MM.1S (cell line): ENCODE measurements at regions not wholly inside any gene's neighbourhood (a gene's known extent, or its start where the extent isn't known, plus 50 kb on each side); places are given as distances from the start of the nearest gene placed in this dataset.

ENCODE experiments used
- DNase-seq: peaks from one replicate; pipeline ENCODE4 v3.0.0-alpha.2; 2015
- H2AFZ ChIP-seq: fragments of 300-600 bp; sonication (generic); 2 replicates; pipeline ENCODE4 v1.6.0; 2016; ENCODE audit warnings: antibody characterized with exemption, low read length
- H3F3A ChIP-seq: fragments of 300-600 bp; sonication (generic); 2 replicates; pipeline ENCODE4 v1.6.1; 2016; ENCODE audit warnings: mild to moderate bottlenecking, antibody characterized with exemption, low read length, moderate library complexity, mixed read lengths; ENCODE audit not compliant: insufficient read depth
- H3K27ac ChIP-seq: fragments of 300-600 bp; sonication (generic); 2 replicates; pipeline ENCODE4 v1.5.1; 2016; ENCODE audit warnings: mild to moderate bottlenecking, low read length
- H3K27me3 ChIP-seq: fragments of 300-600 bp; sonication (generic); replicated peaks from 2 replicates; pipeline ENCODE4 v1.6.0; 2016; ENCODE audit warnings: low read length; ENCODE audit not compliant: insufficient read depth
- H3K36me3 ChIP-seq: fragments of 300-600 bp; sonication (generic); replicated peaks from 2 replicates; pipeline ENCODE4 v1.6.1; 2016; ENCODE audit warnings: mild to moderate bottlenecking, low read length, mixed read lengths; ENCODE audit not compliant: insufficient read depth
- H3K4me1 ChIP-seq: fragments of 300-600 bp; sonication (generic); 2 replicates; pipeline ENCODE4 v1.6.1; 2016; ENCODE audit warnings: low read length, mixed read lengths
- H3K4me2 ChIP-seq: fragments of 300-600 bp; sonication (generic); 2 replicates; pipeline ENCODE4 v1.6.0; 2016; ENCODE audit warnings: low read depth, low read length
- H3K4me3 ChIP-seq: fragments of 300-600 bp; sonication (generic); 2 replicates; pipeline ENCODE4 v1.5.1; 2016; ENCODE audit warnings: low read length, mixed read lengths
- H3K79me2 ChIP-seq: fragments of 300-600 bp; sonication (generic); 2 replicates; pipeline ENCODE4 v1.6.1; 2016; ENCODE audit warnings: mixed run types, low read length, mixed read lengths
- H3K9ac ChIP-seq: fragments of 300-600 bp; sonication (generic); 2 replicates; pipeline ENCODE4 v1.6.1; 2016; ENCODE audit warnings: low read length, mixed read lengths
- H3K9me2 ChIP-seq: fragments of 300-600 bp; sonication (generic); replicated peaks from 2 replicates; pipeline ENCODE4 v1.6.1; 2016; ENCODE audit warnings: mild to moderate bottlenecking, low read length, mixed read lengths; ENCODE audit not compliant: insufficient read depth
- H3K9me3 ChIP-seq: fragments of 300-600 bp; sonication (generic); replicated peaks from 2 replicates; pipeline ENCODE4 v1.6.1; 2016; ENCODE audit warnings: mild to moderate bottlenecking, low read length, mixed read lengths; ENCODE audit not compliant: insufficient read depth
- H4K20me1 ChIP-seq: fragments of 300-600 bp; sonication (generic); 2 replicates; pipeline ENCODE4 v1.6.1; 2016; ENCODE audit warnings: mild to moderate bottlenecking, low read length, moderate library complexity, mixed read lengths; ENCODE audit not compliant: insufficient read depth
- CTCF ChIP-seq: fragments of 300-600 bp; sonication (generic); IDR thresholded peaks from 2 replicates; pipeline ENCODE4 v1.5.1; 2016; ENCODE audit warnings: antibody characterized with exemption, low read length, mixed read lengths
- EZH2 ChIP-seq: fragments of 300-600 bp; sonication (generic); optimal IDR thresholded peaks from 2 replicates; pipeline ENCODE3; 2017; ENCODE audit warnings: low read depth, mild to moderate bottlenecking, antibody characterized with exemption, low read length, mixed read lengths
- EZH2phosphoT487 ChIP-seq: fragments of 300-600 bp; sonication (generic); IDR thresholded peaks from 2 replicates; pipeline ENCODE4 v1.6.1; 2018; ENCODE audit warnings: antibody characterized with exemption, low read length

- Histone ChIP-seq H3K4me2 (no peak overlapping the region), H4K20me1 (no peaks in the 10 kb centered on the region), H3K9me3 (no peaks in the 10 kb centered on the region), H3K36me3 (no peaks in the 10 kb centered on the region), H3K4me1 (no peaks in the 10 kb centered on the region), H3K27ac (no peak overlapping the region), H3K9me2 (no peaks in the 10 kb centered on the region), H3K27me3 (no peaks in the 10 kb centered on the region), H3K4me3 (no peak overlapping the region), H3K9ac (no peak overlapping the region), H2AFZ (no peak overlapping the region), H3K79me2 (no peaks in the 10 kb centered on the region), H3F3A (no peaks in the 10 kb centered on the region)
- TF ChIP-seq EZH2phosphoT487, result no peak
- TF ChIP-seq EZH2, result no peak
- TF ChIP-seq CTCF, result no peak
- no peak for DNase-seq
These were observed 49.9 kb upstream of the TRIM77 start for GRCh38 chr11:89660234-89660633.
